K562 (cell line): ENCODE measurements at regions not wholly inside any gene's neighbourhood (a gene's known extent, or its start where the extent isn't known, plus 50 kb on each side); places are given as distances from the start of the nearest gene placed in this dataset.

Experiments used
- ARID4B ChIP-seq: sonication (generic); formaldehyde crosslinking; IDR thresholded peaks from 2 replicates; pipeline ENCODE4 v1.8.0; 2022; ENCODE audit warnings: mild to moderate bottlenecking, missing genetic modification reagents
- CTCF ChIP-seq, 3 experiments: IDR thresholded peaks in 2 of 3; conservative IDR thresholded peaks in 1 of 3; 2 replicates each; pipeline ENCODE4 v1.5.1; 2011 to 2012; ENCODE audit warnings: low read length in 3 of 3, mild to moderate bottlenecking in 3 of 3, control low read depth in 2 of 3, improper control_type of control experiment in 1 of 3, inconsistent platforms in 1 of 3, low read depth in 1 of 3, mixed read lengths in 1 of 3, moderate library complexity in 1 of 3; ENCODE audit not compliant: insufficient read depth in 2 of 3
- CXXC5 ChIP-seq: fragments of 250-450 bp; sonication (Bioruptor Pico); IDR thresholded peaks from 2 replicates; pipeline ENCODE4 v1.8.0; 2022; ENCODE audit warnings: inconsistent platforms, mild to moderate bottlenecking, moderate library complexity
- EGR1 ChIP-seq: fragments of 450-650 bp; conservative IDR thresholded peaks from 2 replicates; pipeline ENCODE4 v1.6.1; 2017; ENCODE audit warnings: mild to moderate bottlenecking
- IFI16 ChIP-seq: fragments of 250-450 bp; sonication (Bioruptor Pico); IDR thresholded peaks from 2 replicates; pipeline ENCODE4 v2.1.2; 2022; ENCODE audit warnings: mild to moderate bottlenecking, inconsistent platforms
- LEF1 ChIP-seq: fragments of 450-650 bp; IDR thresholded peaks from 2 replicates; pipeline ENCODE4 v1.6.1; 2016; ENCODE audit warnings: mild to moderate bottlenecking
- MAFF ChIP-seq: IDR thresholded peaks from 2 replicates; pipeline ENCODE4 v1.6.1; 2012; ENCODE audit warnings: low read length, improper control_type of control experiment
- NFIC ChIP-seq: fragments of 450-650 bp; IDR thresholded peaks from 2 replicates; pipeline ENCODE4 v1.6.1; 2017; ENCODE audit warnings: mild to moderate bottlenecking, inconsistent platforms
- POLR3A ChIP-seq: IDR thresholded peaks from 2 replicates; pipeline ENCODE4 v1.6.1; 2011; ENCODE audit warnings: borderline replicate concordance, mild to moderate bottlenecking, moderate library complexity; ENCODE audit not compliant: insufficient read length, insufficient read depth; ENCODE audit errors: extremely low read depth
- PURB ChIP-seq: sonication (generic); formaldehyde crosslinking; IDR thresholded peaks from 2 replicates; pipeline ENCODE4 v1.9.0; 2021; ENCODE audit warnings: low read depth, mild to moderate bottlenecking, missing genetic modification reagents
- RAD21 ChIP-seq, 2 experiments: fragments of 250-450 bp in 1 of 2; fragments of 450-650 bp in 1 of 2; sonication (Bioruptor Pico) in 1 of 2; formaldehyde crosslinking in 1 of 2; IDR thresholded peaks in 1 of 2; conservative IDR thresholded peaks in 1 of 2; 2 replicates each; pipeline versions ENCODE4 v1.4.0 to v1.8.0; 2020 to 2022; ENCODE audit warnings: mild to moderate bottlenecking in 2 of 2, moderate library complexity in 1 of 2
- RBM34 ChIP-seq: fragments of 200-400 bp; formaldehyde crosslinking; IDR thresholded peaks from 2 replicates; pipeline ENCODE4 v1.6.1; 2018; ENCODE audit warnings: low read length, borderline replicate concordance; ENCODE audit not compliant: insufficient read depth
- SRSF1 ChIP-seq: fragments of 200-400 bp; formaldehyde crosslinking; IDR thresholded peaks from 2 replicates; pipeline ENCODE4 v1.6.1; 2017; ENCODE audit warnings: mild to moderate bottlenecking, low read depth, low read length, moderate library complexity
- TCFL5 ChIP-seq: fragments of 250-450 bp; sonication (Bioruptor Pico); conservative IDR thresholded peaks from 2 replicates; pipeline ENCODE4 v1.6.1; 2021; ENCODE audit warnings: mild to moderate bottlenecking, moderate library complexity, matching md5 sums
- TGIF2 ChIP-seq: sonication (generic); formaldehyde crosslinking; IDR thresholded peaks from 2 replicates; pipeline ENCODE4 v1.8.1; 2022; ENCODE audit warnings: mild to moderate bottlenecking, missing genetic modification reagents, moderate library complexity
- ZFPM2 ChIP-seq: fragments of 250-450 bp; sonication (Bioruptor Pico); IDR thresholded peaks from 2 replicates; pipeline ENCODE4 v1.5.1; 2022; ENCODE audit warnings: mild to moderate bottlenecking
- ZSCAN29 ChIP-seq: fragments of 450-650 bp; IDR thresholded peaks from 2 replicates; pipeline ENCODE4 v1.6.1; 2017
- ZSCAN32 ChIP-seq: fragments of 450-650 bp; formaldehyde crosslinking; IDR thresholded peaks from 2 replicates; pipeline ENCODE4 v1.4.0; 2020; ENCODE audit warnings: mild to moderate bottlenecking, moderate library complexity
- TF ChIP-seq, protein P1 (sequence below): fragments of 450-650 bp; formaldehyde crosslinking; conservative IDR thresholded peaks from 2 replicates; pipeline ENCODE4 v1.4.0; 2022; ENCODE audit warnings: mild to moderate bottlenecking, missing genetic modification characterization

DNA sequence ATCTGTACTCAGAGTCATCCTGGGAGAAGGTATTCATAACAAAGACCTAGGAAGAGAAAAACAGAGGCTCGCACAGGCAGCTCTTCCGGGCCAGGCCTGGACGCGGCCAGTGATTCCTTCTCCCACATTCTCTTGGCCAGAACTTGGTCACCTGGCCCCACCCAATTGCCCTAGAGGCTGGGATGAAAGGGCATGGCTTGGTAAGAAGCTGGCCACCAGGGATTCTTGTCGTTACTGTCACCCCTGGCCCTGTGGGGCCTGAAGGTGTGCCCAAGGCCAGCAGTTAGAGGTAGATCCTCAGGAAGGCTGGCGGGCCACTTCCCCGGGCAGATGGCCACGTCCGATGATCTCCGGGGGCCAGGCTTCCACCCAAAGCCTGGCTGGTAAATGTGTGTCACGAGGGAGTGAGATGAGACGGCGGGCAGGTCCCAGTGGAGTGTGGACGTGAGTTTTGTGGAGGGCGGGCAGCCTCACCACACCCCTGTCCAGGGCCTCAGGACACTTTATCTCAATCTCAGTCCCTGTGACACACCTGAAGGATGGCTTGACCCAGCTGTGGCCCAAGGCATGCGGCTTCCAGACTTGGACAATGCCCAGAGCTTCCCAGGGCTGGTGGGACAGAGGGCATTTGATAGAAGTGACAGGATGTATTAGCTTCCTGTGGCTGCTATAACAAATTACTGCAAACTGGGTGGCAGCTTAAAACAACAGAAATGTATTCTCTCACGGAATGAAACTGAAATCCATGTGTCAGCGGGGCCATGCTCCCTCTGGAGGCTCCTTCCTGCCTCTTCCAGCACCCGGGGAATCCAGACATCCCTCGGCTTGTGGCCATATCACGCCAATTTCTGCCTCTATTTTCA lies 66.3 kb upstream of the GSE1 start (continued):
- TF ChIP-seq RBM34, result no peak
- no peak for TF ChIP-seq MAFF
- no peak for TF ChIP-seq TGIF2
- no peak for TF ChIP-seq NFIC
- no peak for TF ChIP-seq CXXC5
- no peak for TF ChIP-seq TCFL5 (CRISPR knock-in tag)
- peak; percentile 37 to 41 (median 38); a peak in 5 of 6 replicates for TF ChIP-seq CTCF (IDR thresholded peaks at IDR 0.05 in 2 of 3, conservative IDR thresholded peaks at IDR 0.05 in 1 of 3; ENCODE audit: insufficient read depth in 2 of 3, low read depth in 1 of 3, low read length in 3 of 3)
- TF ChIP-seq ZFPM2 (CRISPR knock-in tag), result no peak
- TF ChIP-seq EGR1, result no peak
- TF ChIP-seq ARID4B, result no peak
- TF ChIP-seq RAD21 (CRISPR knock-in tag; conservative IDR thresholded peaks at IDR 0.05 in 1 of 2, IDR thresholded peaks at IDR 0.05 in 1 of 2), result peak in 1 of 2 experiments; percentile 46; a peak in 2 of 4 replicates
- TF ChIP-seq, protein P1, sequence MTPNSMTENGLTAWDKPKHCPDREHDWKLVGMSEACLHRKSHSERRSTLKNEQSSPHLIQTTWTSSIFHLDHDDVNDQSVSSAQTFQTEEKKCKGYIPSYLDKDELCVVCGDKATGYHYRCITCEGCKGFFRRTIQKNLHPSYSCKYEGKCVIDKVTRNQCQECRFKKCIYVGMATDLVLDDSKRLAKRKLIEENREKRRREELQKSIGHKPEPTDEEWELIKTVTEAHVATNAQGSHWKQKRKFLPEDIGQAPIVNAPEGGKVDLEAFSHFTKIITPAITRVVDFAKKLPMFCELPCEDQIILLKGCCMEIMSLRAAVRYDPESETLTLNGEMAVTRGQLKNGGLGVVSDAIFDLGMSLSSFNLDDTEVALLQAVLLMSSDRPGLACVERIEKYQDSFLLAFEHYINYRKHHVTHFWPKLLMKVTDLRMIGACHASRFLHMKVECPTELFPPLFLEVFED (CRISPR knock-in tag), result no peak
- TF ChIP-seq ZSCAN29, result no peak
- TF ChIP-seq SRSF1, result no peak
- TF ChIP-seq IFI16 (CRISPR knock-in tag), result no peak
- TF ChIP-seq PURB (CRISPR knock-in tag), result no peak
- no peak for TF ChIP-seq ZSCAN32 (CRISPR knock-in tag)
- no peak for TF ChIP-seq POLR3A
- no peak for TF ChIP-seq LEF1
